Kidney epithelial cell (primary cell): ENCODE measurements at regions not wholly inside any gene's neighbourhood (a gene's known extent, or its start where the extent isn't known, plus 50 kb on each side); places are given as distances from the start of the nearest gene placed in this dataset.

Experiments
- DNase-seq: peaks from one replicate; pipeline ENCODE4 v3.0.0-alpha.2; 2010; ENCODE audit warnings: low read depth
- H3K27me3 ChIP-seq: 2 replicates; pipeline ENCODE4 v1.6.0; 2011; ENCODE audit warnings: low read length; ENCODE audit not compliant: control insufficient read depth, insufficient read depth
- H3K36me3 ChIP-seq: 2 replicates; pipeline ENCODE4 v1.5.1; 2011; ENCODE audit warnings: low read length; ENCODE audit not compliant: control insufficient read depth, insufficient read depth
- H3K4me3 ChIP-seq: 2 replicates; pipeline ENCODE4 v1.5.1; 2011; ENCODE audit warnings: low read depth, mild to moderate bottlenecking, control low read depth, low read length
- TF ChIP-seq, protein P1 (sequence below): IDR thresholded peaks from 2 replicates; pipeline ENCODE4 v1.5.1; 2011; ENCODE audit warnings: mild to moderate bottlenecking, moderate library complexity, low read length, control low read depth, inconsistent platforms; ENCODE audit not compliant: insufficient read depth, poor library complexity, severe bottlenecking

DNA sequence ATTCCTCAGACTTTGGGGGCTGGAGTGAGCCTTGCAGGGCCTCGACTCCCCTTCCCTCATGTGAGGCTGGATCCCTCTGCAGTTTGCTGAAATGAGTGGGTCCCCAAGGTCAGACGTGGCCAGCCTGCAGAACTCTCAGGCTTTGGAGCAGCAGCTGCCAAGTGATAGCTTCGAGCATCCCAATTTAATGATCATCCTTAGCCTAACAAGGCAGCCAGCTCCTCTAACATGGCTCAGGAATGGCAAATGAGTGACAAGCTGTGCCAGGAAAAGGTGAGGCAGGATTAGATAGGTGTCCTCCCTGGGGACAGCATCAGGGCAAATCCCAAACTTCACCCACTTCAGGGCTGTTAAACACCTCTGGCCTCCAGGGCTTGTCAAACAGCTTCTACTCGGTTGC is 130.7 kb upstream of the PWP1 start:
- Histone ChIP-seq H3K4me3 (no peak overlapping the region), H3K27me3 (no peaks in the 10 kb centered on the region), H3K36me3 (no peaks in the 10 kb centered on the region)
- no peak for DNase-seq
- TF ChIP-seq, protein P1, sequence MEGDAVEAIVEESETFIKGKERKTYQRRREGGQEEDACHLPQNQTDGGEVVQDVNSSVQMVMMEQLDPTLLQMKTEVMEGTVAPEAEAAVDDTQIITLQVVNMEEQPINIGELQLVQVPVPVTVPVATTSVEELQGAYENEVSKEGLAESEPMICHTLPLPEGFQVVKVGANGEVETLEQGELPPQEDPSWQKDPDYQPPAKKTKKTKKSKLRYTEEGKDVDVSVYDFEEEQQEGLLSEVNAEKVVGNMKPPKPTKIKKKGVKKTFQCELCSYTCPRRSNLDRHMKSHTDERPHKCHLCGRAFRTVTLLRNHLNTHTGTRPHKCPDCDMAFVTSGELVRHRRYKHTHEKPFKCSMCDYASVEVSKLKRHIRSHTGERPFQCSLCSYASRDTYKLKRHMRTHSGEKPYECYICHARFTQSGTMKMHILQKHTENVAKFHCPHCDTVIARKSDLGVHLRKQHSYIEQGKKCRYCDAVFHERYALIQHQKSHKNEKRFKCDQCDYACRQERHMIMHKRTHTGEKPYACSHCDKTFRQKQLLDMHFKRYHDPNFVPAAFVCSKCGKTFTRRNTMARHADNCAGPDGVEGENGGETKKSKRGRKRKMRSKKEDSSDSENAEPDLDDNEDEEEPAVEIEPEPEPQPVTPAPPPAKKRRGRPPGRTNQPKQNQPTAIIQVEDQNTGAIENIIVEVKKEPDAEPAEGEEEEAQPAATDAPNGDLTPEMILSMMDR, result no peak

DNA sequence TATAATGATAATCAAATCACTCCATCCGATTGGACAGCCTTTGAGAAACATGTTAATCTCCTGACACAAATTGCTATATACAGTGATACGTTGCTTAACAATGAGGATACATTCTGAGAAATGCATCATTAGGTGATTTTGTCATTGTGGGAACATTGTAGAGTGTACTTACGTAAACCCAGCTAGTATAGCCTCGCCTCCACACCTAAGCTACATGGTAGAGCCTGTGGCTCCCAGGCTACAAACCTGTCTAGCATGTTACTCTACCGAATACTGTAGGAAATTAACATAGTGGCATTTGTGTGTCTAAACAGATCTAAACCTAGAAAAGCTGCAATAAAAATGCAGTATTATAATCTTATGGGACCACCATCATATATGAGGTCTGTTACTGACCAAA is 128.6 kb upstream of the PWP1 start:
- H3K4me3 ChIP-seq, result no peak overlapping the region
- no peaks in the 10 kb centered on the region for H3K27me3 ChIP-seq
- no peak for DNase-seq
- H3K36me3 ChIP-seq, result no peaks in the 10 kb centered on the region
- TF ChIP-seq, protein P1, result no peak

DNA sequence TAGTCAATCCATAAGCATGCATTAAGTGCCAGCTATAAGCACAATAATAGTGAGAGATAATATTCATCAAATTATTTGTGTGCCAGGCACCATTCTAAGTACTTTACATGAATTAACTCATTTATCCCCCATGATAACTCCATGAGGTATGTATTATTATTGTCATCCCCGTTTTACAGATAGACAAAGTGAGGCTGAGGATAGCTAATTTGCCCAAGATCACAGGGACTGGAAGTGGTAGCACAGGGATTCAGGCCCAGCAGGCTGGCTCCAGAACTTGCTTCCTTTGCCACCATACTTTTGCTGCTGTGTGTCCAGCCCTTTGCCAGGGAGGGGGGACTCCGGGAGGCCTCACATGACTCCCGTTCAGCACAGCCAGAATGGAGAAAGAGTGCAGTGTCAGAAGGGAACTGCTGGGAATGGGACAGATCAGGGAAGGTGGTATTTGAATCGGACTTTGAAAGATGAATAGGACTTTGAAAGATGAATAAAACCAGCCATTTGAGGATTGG is 128.0 kb upstream of the PWP1 start:
- DNase-seq, result no peak
- H3K4me3 ChIP-seq, result no peak overlapping the region
- H3K27me3 ChIP-seq, result no peaks in the 10 kb centered on the region
- H3K36me3 ChIP-seq, result no peaks in the 10 kb centered on the region
- TF ChIP-seq, protein P1, result no peak

DNA sequence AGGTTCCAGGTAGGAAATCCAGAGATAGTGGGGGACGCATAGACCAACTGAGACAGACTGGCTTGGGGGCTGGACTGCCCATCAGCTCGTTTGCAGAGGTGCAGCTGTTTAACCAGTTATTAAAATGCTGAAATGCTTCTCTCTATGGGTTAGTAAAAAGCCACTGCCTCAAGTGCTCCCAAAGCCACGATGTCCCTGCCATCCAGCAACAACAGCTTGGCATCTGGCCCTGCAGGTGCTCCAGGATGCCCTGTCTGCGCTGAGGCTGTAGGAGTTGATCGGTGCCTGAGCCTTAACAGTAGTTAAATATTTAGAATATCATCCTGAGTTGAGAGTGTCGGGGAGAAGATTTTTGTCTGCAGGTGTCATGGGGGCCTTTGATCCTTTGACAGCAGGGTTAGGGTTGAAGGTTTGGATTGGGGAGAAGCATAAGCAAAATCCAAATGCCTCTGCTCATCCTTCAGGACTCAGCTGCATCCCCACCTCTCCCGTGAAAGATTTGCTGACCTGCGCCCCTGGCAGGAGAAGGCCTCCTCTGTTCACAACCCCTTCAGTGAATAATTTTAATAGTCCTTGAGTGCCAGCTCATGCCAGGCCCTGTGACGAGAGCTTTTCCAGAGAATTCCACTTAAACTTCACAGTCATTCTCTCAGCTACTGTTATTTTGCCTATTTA is 127.3 kb upstream of the PWP1 start:
- DNase-seq, result no peak
- TF ChIP-seq, protein P1, result no peak

DNA sequence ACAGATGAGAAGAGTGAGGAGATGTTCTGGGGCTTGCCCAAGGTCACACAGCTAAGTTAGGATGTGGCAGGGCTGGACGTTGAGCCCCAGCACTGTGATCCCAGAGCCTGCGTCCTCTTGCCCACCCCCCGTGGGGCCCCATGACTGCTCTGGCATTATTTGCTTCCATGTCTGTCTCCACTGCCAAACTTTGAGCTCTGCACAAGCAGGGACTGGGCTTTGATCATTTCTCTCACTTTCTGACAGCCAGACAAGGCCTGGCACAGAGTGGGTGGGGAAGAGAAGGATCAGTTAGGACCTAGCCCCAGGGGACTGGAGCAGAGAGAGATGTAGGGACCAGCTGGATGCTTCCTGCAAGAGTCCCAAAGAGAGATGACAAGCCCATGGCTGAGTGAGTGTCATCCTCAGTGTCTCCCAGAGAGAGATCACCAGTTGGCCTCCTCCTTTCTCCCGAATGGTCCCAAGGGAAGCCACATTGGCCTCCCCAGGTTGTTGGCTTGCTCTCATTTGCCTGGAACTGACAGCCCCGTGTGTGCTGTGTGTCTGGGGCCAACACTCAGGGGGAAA is 126.7 kb upstream of the PWP1 start:
- TF ChIP-seq, protein P1, result no peak
- no peaks in the 10 kb centered on the region for H3K27me3 ChIP-seq
- no peak for DNase-seq
- H3K4me3 ChIP-seq, result no peak overlapping the region
- H3K36me3 ChIP-seq, result no peaks in the 10 kb centered on the region

More for the DNA sequence above, 127.3 kb upstream of the PWP1 start:
- no peaks in the 10 kb centered on the region for H3K27me3 ChIP-seq
- no peak overlapping the region for H3K4me3 ChIP-seq
- no peaks in the 10 kb centered on the region for H3K36me3 ChIP-seq
